Colonic mucosa (tissue), 4 donors: ENCODE measurements at regions not wholly inside any gene's neighbourhood (a gene's known extent, or its start where the extent isn't known, plus 50 kb on each side); places are given as distances from the start of the nearest gene placed in this dataset.

Experiments used
- DNase-seq: peaks from one replicate; pipeline ENCODE4 v3.0.0-alpha.2; 2020
- H3K27ac ChIP-seq: fragments of 200-600 bp; one replicate; pipeline ENCODE4 v1.8.0; 2021
- H3K27me3 ChIP-seq: fragments of 200-600 bp; one replicate; pipeline ENCODE4 v1.8.0; 2021
- H3K36me3 ChIP-seq: fragments of 200-600 bp; one replicate; pipeline ENCODE4 v1.8.0; 2021
- H3K4me1 ChIP-seq: fragments of 200-600 bp; one replicate; pipeline ENCODE4 v1.8.0; 2021; ENCODE audit warnings: mild to moderate bottlenecking
- H3K4me3 ChIP-seq: fragments of 200-600 bp; one replicate; pipeline ENCODE4 v1.8.0; 2021
- H3K9ac ChIP-seq, 2 donors: one replicate each; pipeline ENCODE4 v1.7.0; 2013; ENCODE audit warnings: control low read depth in 2 of 2, low read depth in 2 of 2, low read length in 2 of 2
- H3K9me3 ChIP-seq: fragments of 200-600 bp; one replicate; pipeline ENCODE4 v1.8.0; 2021
- intact Hi-C: fragments of 100-400 bp; cut with DNase I; formaldehyde crosslinking; loops from one replicate; pipeline ENCODE4 v1.14.1; 2022
- TF ChIP-seq, protein P1 (sequence below): fragments of 200-600 bp; IDR thresholded peaks from one replicate; pipeline ENCODE4 v1.8.0; 2022; ENCODE audit warnings: antibody characterized with exemption, mild to moderate bottlenecking
- donor health status: healthy.
- donor health status: DM: no; HTN: no; CAD: no.
- donor health status: DM: no; HTN: no; CAD: no.

DNA sequence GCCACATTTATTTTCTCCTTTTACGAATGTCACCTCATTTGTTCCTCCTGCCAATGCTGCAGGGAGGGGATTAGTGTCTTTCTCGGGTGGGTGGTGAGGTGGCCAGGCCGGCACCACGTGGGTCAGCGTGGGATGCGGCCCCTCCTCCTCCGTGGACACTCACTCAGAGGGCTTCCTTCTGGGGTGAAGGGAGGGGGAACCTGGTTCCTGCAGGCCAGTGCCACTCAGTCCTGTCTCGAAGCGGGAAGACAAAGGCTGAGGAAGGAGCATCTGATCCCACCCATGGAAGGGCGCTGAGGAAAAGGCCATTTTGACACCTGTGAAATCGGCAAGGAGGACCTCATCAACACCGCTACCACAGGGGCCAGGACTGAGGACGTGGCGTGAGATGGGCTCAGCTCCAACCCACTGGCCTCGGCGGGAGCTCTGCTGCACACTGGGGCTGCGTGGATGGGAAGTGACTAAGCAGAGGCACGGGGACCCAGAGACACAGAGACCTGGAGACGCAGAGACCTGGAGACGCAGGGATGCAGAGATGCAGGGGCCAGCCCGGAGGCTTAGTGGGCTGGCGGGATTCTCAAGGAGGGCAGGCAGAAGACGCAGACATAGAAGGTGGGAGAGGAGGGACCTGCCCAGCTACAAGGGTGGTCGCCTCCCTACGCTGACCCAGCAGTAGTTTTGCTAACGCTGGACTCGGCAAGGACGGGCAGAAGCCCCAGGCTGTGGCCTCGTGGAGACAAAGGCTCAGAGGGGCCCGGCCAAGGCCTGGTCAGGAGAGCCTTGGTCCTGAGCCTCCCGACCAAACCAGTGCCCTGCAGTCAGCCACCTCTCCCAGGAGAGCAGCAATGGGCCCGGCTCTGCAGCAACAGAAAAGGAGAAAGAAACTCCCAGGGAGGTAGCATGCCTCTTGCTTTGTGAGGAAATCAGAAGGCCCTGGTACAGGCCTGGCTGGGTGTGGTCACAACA lies 1071.2 kb downstream of the BRD1 start:
- Histone ChIP-seq H3K4me3 (no peak overlapping the region), H3K27me3 (no peaks in the 10 kb centered on the region), H3K4me1 (no peaks in the 10 kb centered on the region), H3K9me3 (no peaks in the 10 kb centered on the region), H3K36me3 (no peaks in the 10 kb centered on the region), H3K9ac (no peak overlapping the region), H3K27ac (no peak overlapping the region)
- TF ChIP-seq, protein P1, sequence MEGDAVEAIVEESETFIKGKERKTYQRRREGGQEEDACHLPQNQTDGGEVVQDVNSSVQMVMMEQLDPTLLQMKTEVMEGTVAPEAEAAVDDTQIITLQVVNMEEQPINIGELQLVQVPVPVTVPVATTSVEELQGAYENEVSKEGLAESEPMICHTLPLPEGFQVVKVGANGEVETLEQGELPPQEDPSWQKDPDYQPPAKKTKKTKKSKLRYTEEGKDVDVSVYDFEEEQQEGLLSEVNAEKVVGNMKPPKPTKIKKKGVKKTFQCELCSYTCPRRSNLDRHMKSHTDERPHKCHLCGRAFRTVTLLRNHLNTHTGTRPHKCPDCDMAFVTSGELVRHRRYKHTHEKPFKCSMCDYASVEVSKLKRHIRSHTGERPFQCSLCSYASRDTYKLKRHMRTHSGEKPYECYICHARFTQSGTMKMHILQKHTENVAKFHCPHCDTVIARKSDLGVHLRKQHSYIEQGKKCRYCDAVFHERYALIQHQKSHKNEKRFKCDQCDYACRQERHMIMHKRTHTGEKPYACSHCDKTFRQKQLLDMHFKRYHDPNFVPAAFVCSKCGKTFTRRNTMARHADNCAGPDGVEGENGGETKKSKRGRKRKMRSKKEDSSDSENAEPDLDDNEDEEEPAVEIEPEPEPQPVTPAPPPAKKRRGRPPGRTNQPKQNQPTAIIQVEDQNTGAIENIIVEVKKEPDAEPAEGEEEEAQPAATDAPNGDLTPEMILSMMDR, result no peak
- intact Hi-C loops, result no loop called here
- DNase-seq, result peak; percentile 9

DNA sequence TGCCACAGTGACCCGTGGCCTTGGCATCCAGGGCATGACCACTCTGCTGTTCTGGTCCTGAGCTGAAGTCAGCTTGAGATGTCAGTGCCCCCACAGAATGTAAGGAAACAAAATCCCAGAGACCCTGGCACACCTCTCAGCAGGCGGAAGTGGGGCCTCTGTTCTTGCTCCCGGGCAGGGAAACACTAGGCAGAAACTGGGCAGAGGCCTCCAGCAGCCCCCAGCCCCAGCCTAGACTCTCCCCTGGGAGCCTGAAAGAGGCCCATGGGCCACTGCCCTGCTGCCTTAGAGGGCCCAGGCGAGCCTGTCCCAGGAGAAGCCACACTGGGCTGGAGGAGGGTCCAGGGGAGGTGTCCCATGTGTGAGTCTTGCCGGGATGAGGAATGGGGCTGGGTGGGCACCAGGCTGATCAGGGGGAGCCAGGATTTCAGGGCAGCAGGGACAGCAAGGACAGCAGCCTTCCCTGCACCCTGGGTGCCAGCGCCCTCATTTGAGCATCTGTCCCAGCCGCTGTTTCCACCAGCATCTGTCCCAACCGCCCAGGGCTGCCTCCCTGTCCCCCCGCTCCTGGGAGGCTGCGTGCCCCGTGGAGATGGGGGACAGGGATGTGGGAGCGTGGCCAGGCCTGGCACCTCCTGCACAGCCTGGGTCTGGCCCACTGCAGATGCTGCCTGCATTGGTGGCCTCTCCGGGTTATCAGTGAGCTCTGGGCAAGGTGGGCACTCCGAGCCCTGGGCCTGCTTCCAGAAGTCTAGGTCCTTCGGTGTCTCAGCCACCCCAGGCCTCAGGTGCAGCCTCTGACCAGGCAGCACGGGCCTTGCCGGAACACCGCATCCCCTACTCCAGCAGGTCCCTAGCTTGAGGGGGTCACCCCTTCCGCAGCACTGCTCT lies 1072.4 kb downstream of the BRD1 start:
- TF ChIP-seq, protein P1, result no peak
- Histone ChIP-seq H3K4me3 (no peak overlapping the region), H3K9me3 (no peaks in the 10 kb centered on the region), H3K27ac (no peak overlapping the region), H3K4me1 (no peaks in the 10 kb centered on the region), H3K9ac (no peak overlapping the region), H3K27me3 (no peaks in the 10 kb centered on the region), H3K36me3 (no peaks in the 10 kb centered on the region)
- intact Hi-C loops, result no loop called here
- DNase-seq, result peak; percentile 12

DNA sequence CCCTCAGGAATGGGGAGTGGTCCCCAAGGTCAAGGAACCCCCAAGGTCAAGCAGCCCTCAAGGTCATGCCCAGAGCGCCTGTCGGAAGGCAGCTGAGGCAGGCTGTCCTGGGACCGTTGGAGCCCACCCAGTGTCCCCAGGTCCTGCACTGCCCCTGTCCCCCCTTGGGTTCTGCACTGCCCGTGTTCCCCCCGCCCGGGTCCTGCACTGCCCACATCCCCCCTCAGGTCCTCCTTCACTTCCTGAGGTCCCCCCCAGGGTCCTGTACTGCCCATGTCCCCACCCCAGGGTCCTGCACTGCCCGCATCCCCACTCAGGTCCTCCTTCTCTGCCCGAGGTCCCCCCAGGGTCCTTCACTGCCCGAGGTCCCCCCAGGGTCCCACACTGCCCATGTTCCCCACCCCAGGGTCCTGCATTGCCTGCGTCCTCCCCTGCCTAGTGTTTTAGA lies 1073.0 kb downstream of the BRD1 start:
- no peak overlapping the region for H3K9ac ChIP-seq
- peak; percentile 6 for DNase-seq
- intact Hi-C loops, result no loop called here
- H3K9me3 ChIP-seq, result no peaks in the 10 kb centered on the region
- H3K27me3 ChIP-seq, result no peaks in the 10 kb centered on the region
- no peak overlapping the region for H3K4me3 ChIP-seq
- TF ChIP-seq, protein P1, result no peak
- H3K27ac ChIP-seq, result no peak overlapping the region
- no peaks in the 10 kb centered on the region for H3K36me3 ChIP-seq
- no peaks in the 10 kb centered on the region for H3K4me1 ChIP-seq

DNA sequence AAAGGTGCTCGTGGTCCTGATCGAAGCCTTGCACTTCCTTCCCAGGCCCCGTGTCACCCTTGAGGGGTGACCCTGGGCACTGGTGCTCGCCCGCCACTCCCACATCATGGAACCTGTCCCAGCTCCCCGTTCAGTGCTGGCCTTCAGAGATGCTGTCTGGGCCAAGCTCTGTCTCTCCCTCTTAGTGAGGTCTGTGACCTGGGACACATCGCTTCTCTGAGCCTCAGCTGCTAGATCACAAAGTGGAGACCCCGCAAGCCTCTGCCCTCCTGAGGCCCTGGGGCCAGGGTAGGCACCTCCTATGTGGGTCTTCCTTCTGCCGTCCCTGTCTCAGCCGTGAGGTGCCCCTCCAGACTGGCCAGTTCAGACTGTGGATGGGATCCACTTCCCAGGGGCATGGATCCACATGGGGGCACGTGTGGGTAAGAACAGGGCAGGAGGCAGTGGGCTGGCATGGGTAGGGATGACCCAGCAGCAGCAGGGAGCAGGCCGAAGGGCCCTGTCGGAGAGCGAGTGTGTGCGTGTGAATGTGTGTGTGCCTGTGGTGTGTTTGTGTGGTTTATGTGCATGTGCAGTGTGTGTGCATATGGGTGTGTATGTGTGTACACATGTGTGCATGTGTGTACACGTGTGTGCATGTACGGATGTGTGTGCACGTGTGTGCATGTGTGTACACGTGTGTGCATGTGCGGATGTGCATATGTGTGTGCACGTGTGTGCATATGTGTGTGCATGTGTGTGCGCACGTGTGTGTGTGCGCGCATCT lies 1073.7 kb downstream of the BRD1 start:
- Histone ChIP-seq H3K9me3 (no peaks in the 10 kb centered on the region), H3K4me3 (no peak overlapping the region), H3K27me3 (no peaks in the 10 kb centered on the region), H3K36me3 (no peaks in the 10 kb centered on the region), H3K27ac (no peak overlapping the region), H3K4me1 (no peaks in the 10 kb centered on the region), H3K9ac (no peak overlapping the region)
- TF ChIP-seq, protein P1, result no peak
- intact Hi-C loops, result no loop called here
- DNase-seq, result peak; percentile 10

DNA sequence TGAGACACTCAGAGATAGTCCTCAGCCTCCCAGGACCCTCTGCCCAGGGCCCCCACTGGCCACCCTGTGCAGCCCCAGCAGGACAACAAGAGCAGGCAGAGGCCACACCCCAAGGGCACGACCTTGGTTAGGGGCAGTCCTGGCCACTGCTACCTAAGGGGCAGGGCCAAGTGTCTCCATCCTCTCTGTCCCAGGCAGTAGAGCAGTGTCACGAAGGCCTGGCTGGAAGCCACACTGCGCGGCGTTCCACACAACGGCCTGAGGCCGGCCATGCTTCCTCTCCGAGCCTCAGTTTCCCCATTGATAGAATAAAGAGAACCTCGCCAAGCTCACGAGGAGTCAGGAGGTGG lies 1074.3 kb downstream of the BRD1 start:
- H3K4me3 ChIP-seq, result no peak overlapping the region
- no peaks in the 10 kb centered on the region for H3K9me3 ChIP-seq
- H3K27me3 ChIP-seq, result no peaks in the 10 kb centered on the region
- no peak for DNase-seq
- no peak overlapping the region for H3K9ac ChIP-seq
- H3K27ac ChIP-seq, result no peak overlapping the region
- TF ChIP-seq, protein P1, result no peak
- intact Hi-C loops, result no loop called here
- H3K36me3 ChIP-seq, result no peaks in the 10 kb centered on the region
- H3K4me1 ChIP-seq, result no peaks in the 10 kb centered on the region
